ENCODE measurements at regions not wholly inside any gene's neighbourhood (a gene's known extent, or its start where the extent isn't known, plus 50 kb on each side); places are given as distances from the start of the nearest gene placed in this dataset.

- no peak overlapping the region for H3K4me3 ChIP-seq (replicated peaks in 1 of 2; ENCODE audit: low read depth in 2 of 2, low read length in 2 of 2)
- TF ChIP-seq, protein P1, sequence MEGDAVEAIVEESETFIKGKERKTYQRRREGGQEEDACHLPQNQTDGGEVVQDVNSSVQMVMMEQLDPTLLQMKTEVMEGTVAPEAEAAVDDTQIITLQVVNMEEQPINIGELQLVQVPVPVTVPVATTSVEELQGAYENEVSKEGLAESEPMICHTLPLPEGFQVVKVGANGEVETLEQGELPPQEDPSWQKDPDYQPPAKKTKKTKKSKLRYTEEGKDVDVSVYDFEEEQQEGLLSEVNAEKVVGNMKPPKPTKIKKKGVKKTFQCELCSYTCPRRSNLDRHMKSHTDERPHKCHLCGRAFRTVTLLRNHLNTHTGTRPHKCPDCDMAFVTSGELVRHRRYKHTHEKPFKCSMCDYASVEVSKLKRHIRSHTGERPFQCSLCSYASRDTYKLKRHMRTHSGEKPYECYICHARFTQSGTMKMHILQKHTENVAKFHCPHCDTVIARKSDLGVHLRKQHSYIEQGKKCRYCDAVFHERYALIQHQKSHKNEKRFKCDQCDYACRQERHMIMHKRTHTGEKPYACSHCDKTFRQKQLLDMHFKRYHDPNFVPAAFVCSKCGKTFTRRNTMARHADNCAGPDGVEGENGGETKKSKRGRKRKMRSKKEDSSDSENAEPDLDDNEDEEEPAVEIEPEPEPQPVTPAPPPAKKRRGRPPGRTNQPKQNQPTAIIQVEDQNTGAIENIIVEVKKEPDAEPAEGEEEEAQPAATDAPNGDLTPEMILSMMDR (IDR thresholded peaks at IDR 0.05; ENCODE audit: low read depth, low read length): no peak
- no peak for DNase-seq (ENCODE audit: low read depth in 2 of 2)
Observed at GRCh38 chr4:110787707-110788106, 164.8 kb upstream of the PITX2 start.

GRCh38 chr4:110788302-110788701 lies 165.4 kb upstream of the PITX2 start:
- no peak overlapping the region for H3K4me3 ChIP-seq (replicated peaks in 1 of 2; ENCODE audit: low read depth in 2 of 2, low read length in 2 of 2)
- TF ChIP-seq, protein P1 (IDR thresholded peaks at IDR 0.05; ENCODE audit: low read depth, low read length): no peak

GRCh38 chr4:110792036-110792435 lies 169.2 kb upstream of the PITX2 start:
- no peak for DNase-seq (ENCODE audit: low read depth in 2 of 2)
- no peak overlapping the region for H3K4me3 ChIP-seq (replicated peaks in 1 of 2; ENCODE audit: low read depth in 2 of 2, low read length in 2 of 2)

More at GRCh38 chr4:110788302-110788701, 165.4 kb upstream of the PITX2 start:
- DNase-seq (ENCODE audit: low read depth in 2 of 2): no peak

GRCh38 chr4:110793381-110793801 lies 170.5 kb upstream of the PITX2 start:
- TF ChIP-seq, protein P1 (IDR thresholded peaks at IDR 0.05; ENCODE audit: low read depth, low read length): no peak
- H3K4me3 ChIP-seq (replicated peaks in 1 of 2; ENCODE audit: low read depth in 2 of 2, low read length in 2 of 2): no peak overlapping the region
- DNase-seq (ENCODE audit: low read depth in 2 of 2): peak in 1 of 2 donors; percentile 14

More at GRCh38 chr4:110792036-110792435, 169.2 kb upstream of the PITX2 start:
- TF ChIP-seq, protein P1 (IDR thresholded peaks at IDR 0.05; ENCODE audit: low read depth, low read length): no peak

DNA sequence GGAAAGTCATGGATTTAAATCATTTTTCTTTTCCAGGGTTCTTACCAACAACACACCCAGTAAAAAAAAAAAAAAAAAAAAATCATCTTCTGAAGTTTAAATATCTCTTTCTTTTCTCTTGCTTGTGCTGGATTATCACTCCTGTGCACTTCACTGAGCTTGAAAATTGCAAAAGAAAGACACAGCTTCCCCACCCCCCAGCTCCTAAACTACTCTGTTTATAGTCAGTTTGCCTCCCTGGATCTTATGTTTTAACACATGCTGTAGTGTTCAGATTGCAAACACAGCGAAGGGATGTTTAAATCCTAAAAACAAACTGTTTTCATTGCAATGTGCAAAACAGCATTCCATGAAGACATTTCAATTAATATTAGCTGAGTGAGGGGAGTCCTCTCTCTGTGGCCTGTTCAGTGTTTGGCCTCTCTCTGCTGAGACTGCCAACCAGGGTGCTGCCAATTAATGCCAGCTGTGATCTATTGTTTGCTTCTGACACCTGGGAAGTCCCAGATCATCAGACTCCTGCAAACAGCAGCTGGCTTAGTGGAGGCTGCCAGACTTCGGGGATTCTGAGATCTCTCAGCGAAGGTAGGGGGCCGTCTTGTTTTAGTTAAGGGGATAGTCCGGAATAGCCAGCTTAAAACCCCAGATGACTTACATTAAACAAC lies 171.1 kb upstream of the PITX2 start:
- TF ChIP-seq, protein P1 (IDR thresholded peaks at IDR 0.05; ENCODE audit: low read depth, low read length): no peak
- no peak for DNase-seq (ENCODE audit: low read depth in 2 of 2)

DNA sequence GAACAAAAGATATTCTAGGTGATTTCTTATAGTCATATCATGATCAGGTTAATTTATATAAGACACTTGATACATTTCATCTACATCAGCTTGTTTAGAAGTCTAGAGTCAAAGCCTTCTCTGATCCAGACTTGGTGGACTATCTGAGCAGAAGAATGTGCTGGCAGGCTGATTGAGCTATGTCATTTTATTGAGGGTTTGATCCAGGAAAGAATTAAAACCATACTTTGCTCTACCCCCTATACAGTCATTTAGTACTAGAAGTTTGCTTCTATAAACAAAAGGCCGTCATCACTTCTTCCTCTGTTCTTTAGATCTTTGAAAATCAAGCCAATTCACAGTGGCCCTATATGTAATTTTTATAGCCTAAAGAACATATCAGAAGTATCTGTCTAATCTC lies 173.1 kb upstream of the PITX2 start:
- no peak overlapping the region for H3K4me3 ChIP-seq (replicated peaks in 1 of 2; ENCODE audit: low read depth in 2 of 2, low read length in 2 of 2)
- TF ChIP-seq, protein P1 (IDR thresholded peaks at IDR 0.05; ENCODE audit: low read depth, low read length): no peak
- no peak for DNase-seq (ENCODE audit: low read depth in 2 of 2)

More for the DNA sequence above, 171.1 kb upstream of the PITX2 start:
- no peak overlapping the region for H3K4me3 ChIP-seq (replicated peaks in 1 of 2; ENCODE audit: low read depth in 2 of 2, low read length in 2 of 2)

- DNase-seq (ENCODE audit: low read depth in 2 of 2): no peak
- no peak overlapping the region for H3K4me3 ChIP-seq (replicated peaks in 1 of 2; ENCODE audit: low read depth in 2 of 2, low read length in 2 of 2)
- TF ChIP-seq, protein P1 (IDR thresholded peaks at IDR 0.05; ENCODE audit: low read depth, low read length): no peak
Observed at GRCh38 chr4:110797486-110797885, 174.6 kb upstream of the PITX2 start.
